HCT116 (cell line): ENCODE measurements at regions not wholly inside any gene's neighbourhood (a gene's known extent, or its start where the extent isn't known, plus 50 kb on each side); places are given as distances from the start of the nearest gene placed in this dataset.

ENCODE experiments used
- ATAC-seq: fragments of 200-7000 bp; cut with Tn5 transposase; 2 replicates; pipeline ENCODE4 v1.9.1; 2020; ENCODE audit warnings: mild to moderate bottlenecking, moderate library complexity
- BruUV-seq: library from RNA; stranded (reverse); fragments of 400-500 nt; replicated peaks from 2 replicates; lab custom pipeline; 2021; lab: Mats Ljungman, UMichigan
- CTCF ChIA-PET: fragments of 300-600 bp; sonication (Branson Sonifier 250); formaldehyde crosslinking; loops from one replicate; lab custom pipeline; 2021; ENCODE audit warnings: antibody characterized with exemption; lab: Charles Lee
- POLR2A ChIA-PET: fragments of 300-600, 350-600 bp; sonication (Branson Sonifier 250); formaldehyde crosslinking; loops from one replicate; lab custom pipeline; 2021; ENCODE audit warnings: antibody characterized with exemption; lab: Charles Lee
- RAD21 ChIA-PET, 2 experiments: fragments of 300-600 bp; sonication (Branson Sonifier 250); formaldehyde crosslinking; loops; one replicate each; lab custom pipeline; 2023; ENCODE audit warnings: low total read pairs in 2 of 2; ENCODE audit not compliant: uncharacterized antibody in 2 of 2, unreplicated experiment in 2 of 2, low non-redundant PET in 1 of 2; lab: Charles Lee
- DNase-seq: peaks from one replicate; pipeline ENCODE4 v3.0.0-alpha.2; 2010; ENCODE audit warnings: low read depth, low spot score
- H2AFZ ChIP-seq: fragments of 200-600 bp; shearing (Covaris generic), sonication (generic); 2 replicates; pipeline ENCODE4 v1.6.1; 2017; ENCODE audit warnings: low read depth, mixed run types, mixed read lengths, antibody characterized with exemption, low read length; ENCODE audit not compliant: poor library complexity, severe bottlenecking
- H3K27ac ChIP-seq: 2 replicates; pipeline ENCODE4 v1.5.1; 2012; ENCODE audit warnings: low read depth, low read length
- H3K27me3 ChIP-seq: fragments of 200-600 bp; sonication (generic); 2 replicates; pipeline ENCODE4 v1.6.1; 2016; ENCODE audit warnings: mixed run types, low read length, mixed read lengths; ENCODE audit not compliant: insufficient read depth
- H3K36me3 ChIP-seq, 2 experiments: fragments of 200-500 bp in 1 of 2; fragments of 200-600 bp in 1 of 2; sonication (Bioruptor generic) in 1 of 2; sonication (generic) in 1 of 2; 2 replicates each; pipeline versions ENCODE4 v1.5.1 to v1.6.1; 2014 to 2016; ENCODE audit warnings: low read length in 2 of 2, inconsistent platforms in 1 of 2, mixed read lengths in 1 of 2, mixed run types in 1 of 2; ENCODE audit not compliant: insufficient read depth in 2 of 2, control insufficient read depth in 1 of 2
- H3K4me1 ChIP-seq, 2 experiments: fragments of 200-600 bp in 1 of 2; sonication (generic) in 1 of 2; 2 replicates each; pipeline versions ENCODE4 v1.5.1 to v1.6.1; 2012 to 2017; ENCODE audit warnings: low read length in 2 of 2, inconsistent platforms in 1 of 2, mild to moderate bottlenecking in 1 of 2, mixed read lengths in 1 of 2, mixed run types in 1 of 2, moderate library complexity in 1 of 2; ENCODE audit not compliant: insufficient read depth in 2 of 2, control insufficient read depth in 1 of 2
- H3K4me2 ChIP-seq: fragments of 200-600 bp; sonication (generic); 2 replicates; pipeline ENCODE4 v1.6.1; 2017; ENCODE audit warnings: mixed run types, low read length, mixed read lengths
- H3K4me3 ChIP-seq, 2 experiments: fragments of 200-600 bp in 1 of 2; sonication (generic) in 1 of 2; replicated peaks in 1 of 2; 2 replicates each; pipeline ENCODE4 v1.5.1; 2011 to 2016; ENCODE audit warnings: low read length in 2 of 2, control low read depth in 1 of 2, low read depth in 1 of 2, mild to moderate bottlenecking in 1 of 2, mixed read lengths in 1 of 2, mixed run types in 1 of 2
- H3K79me2 ChIP-seq: fragments of 200-600 bp; sonication (generic); 2 replicates; pipeline ENCODE4 v1.6.1; 2017; ENCODE audit warnings: mild to moderate bottlenecking, mixed run types, low read length, moderate library complexity, mixed read lengths; ENCODE audit not compliant: insufficient read depth
- H3K9ac ChIP-seq: fragments of 200-600 bp; sonication (generic); 2 replicates; pipeline ENCODE4 v1.6.1; 2016; ENCODE audit warnings: low read length, mixed read lengths
- H3K9me2 ChIP-seq: fragments of 200-600 bp; sonication (generic), shearing (Covaris generic); 2 replicates; pipeline ENCODE4 v1.6.1; 2017; ENCODE audit warnings: mixed run types, mild to moderate bottlenecking, moderate library complexity; ENCODE audit not compliant: insufficient read depth
- H3K9me3 ChIP-seq, 2 experiments: fragments of 200-500 bp in 1 of 2; fragments of 200-600 bp in 1 of 2; sonication (Bioruptor generic) in 1 of 2; sonication (generic) in 1 of 2; 2 replicates each; pipeline ENCODE4 v1.6.1; 2014 to 2017; ENCODE audit warnings: low read length in 2 of 2, mixed read lengths in 2 of 2, inconsistent platforms in 1 of 2, low read depth in 1 of 2, mild to moderate bottlenecking in 1 of 2, mixed run types in 1 of 2, moderate library complexity in 1 of 2; ENCODE audit not compliant: control insufficient read depth in 1 of 2, insufficient read depth in 1 of 2
- H4K20me1 ChIP-seq: fragments of 200-600 bp; sonication (generic), shearing (Covaris generic); 2 replicates; pipeline ENCODE4 v1.6.1; 2017; ENCODE audit warnings: mixed run types, mild to moderate bottlenecking, moderate library complexity; ENCODE audit not compliant: insufficient read depth
- CEBPB ChIP-seq: IDR thresholded peaks from 2 replicates; pipeline ENCODE4 v1.6.1; 2012; ENCODE audit warnings: low read depth
- CTCF ChIP-seq, 3 experiments: fragments of 200-600 bp in 1 of 3; sonication (generic) in 1 of 3; IDR thresholded peaks in 2 of 3; conservative IDR thresholded peaks in 1 of 3; 2 replicates each; pipeline ENCODE4 v1.5.1; 2012 to 2017; ENCODE audit warnings: low read depth in 2 of 3, low read length in 2 of 3, antibody characterized with exemption in 1 of 3, borderline replicate concordance in 1 of 3, control low read depth in 1 of 3, mild to moderate bottlenecking in 1 of 3, mixed read lengths in 1 of 3, mixed run types in 1 of 3, moderate library complexity in 1 of 3; ENCODE audit not compliant: insufficient read depth in 1 of 3
- EGR1 ChIP-seq: IDR thresholded peaks from 2 replicates; pipeline ENCODE4 v1.6.1; 2012; ENCODE audit warnings: low read depth
- EZH2 ChIP-seq: fragments of 200-600 bp; sonication (generic); IDR thresholded peaks from 2 replicates; pipeline ENCODE4 v1.6.1; 2017; ENCODE audit warnings: antibody characterized with exemption, mixed run types
- EZH2phosphoT487 ChIP-seq: fragments of 200-600 bp; IDR thresholded peaks from 2 replicates; pipeline ENCODE4 v1.6.1; 2018; ENCODE audit warnings: antibody characterized with exemption, borderline replicate concordance
- FOSL1 ChIP-seq: IDR thresholded peaks from 2 replicates; pipeline ENCODE4 v1.6.1; 2012; ENCODE audit warnings: low read depth
- POLR2A ChIP-seq: IDR thresholded peaks from 2 replicates; pipeline ENCODE4 v1.7.0; 2011; ENCODE audit warnings: borderline replicate concordance; ENCODE audit not compliant: insufficient read depth, insufficient read length; ENCODE audit errors: extremely low read depth
- POLR2AphosphoS5 ChIP-seq: IDR thresholded peaks from 2 replicates; pipeline ENCODE4 v1.6.1; 2011; ENCODE audit warnings: mild to moderate bottlenecking, low read depth, low read length, moderate library complexity
- SIN3A ChIP-seq: IDR thresholded peaks from 2 replicates; pipeline ENCODE4 v1.6.1; 2012; ENCODE audit warnings: low read depth
- SP1 ChIP-seq: IDR thresholded peaks from 2 replicates; pipeline ENCODE4 v1.6.1; 2012; ENCODE audit warnings: low read depth
- SRF ChIP-seq: IDR thresholded peaks from 2 replicates; pipeline ENCODE4 v1.6.1; 2012; ENCODE audit warnings: low read depth
- TCF7L2 ChIP-seq: IDR thresholded peaks from 2 replicates; pipeline ENCODE4 v1.7.0; 2011; ENCODE audit warnings: borderline replicate concordance, inconsistent platforms; ENCODE audit not compliant: insufficient read depth, insufficient read length; ENCODE audit errors: extremely low read depth
- ZFX ChIP-seq: fragments of 450-650 bp; IDR thresholded peaks from 2 replicates; pipeline ENCODE4 v1.6.1; 2017
- ZNF274 ChIP-seq: fragments of 200-500 bp; sonication (Bioruptor generic); IDR thresholded peaks from 2 replicates; pipeline ENCODE4 v1.6.1; 2014; ENCODE audit warnings: mild to moderate bottlenecking, low read depth, low read length, inconsistent platforms
- intact Hi-C: fragments of 100-400 bp; cut with micrococcal nuclease; formaldehyde crosslinking; loops from 2 replicates; pipeline ENCODE4 v1.10.0; 2022
- TF ChIP-seq, protein P1 (sequence below): IDR thresholded peaks from 2 replicates; pipeline ENCODE4 v1.6.1; 2012
- TF ChIP-seq, protein P2 (sequence below): IDR thresholded peaks from 2 replicates; pipeline ENCODE4 v1.6.1; 2012; ENCODE audit warnings: low read depth

GRCh38 chr13:82216165-82216564 lies 1666.1 kb downstream of the SLITRK1 start:
- intact Hi-C loops, result no loop called here
- Histone ChIP-seq H3K9me3 (peaks cover 7 to 18% of the 10 kb centered on the region in 2 experiments; a peak in 1 of 4 replicates), H2AFZ (no peak overlapping the region), H3K4me1 (no peaks in the 10 kb centered on the region)
- RAD21 ChIA-PET, result no interaction called here
- TF ChIP-seq FOSL1 (no peak), POLR2A (no peak), POLR2AphosphoS5 (no peak), ZNF274 (no peak), ZFX (no peak), EGR1 (no peak), SRF (no peak), TCF7L2 (no peak), EZH2 (no peak), SIN3A (no peak), SP1 (no peak), CEBPB (no peak), CTCF (IDR thresholded peaks at IDR 0.05 in 2 of 3, conservative IDR thresholded peaks at IDR 0.05 in 1 of 3; ENCODE audit: borderline replicate concordance in 1 of 3, insufficient read depth in 1 of 3, low read depth in 2 of 3, low read length in 2 of 3) (no peak), EZH2phosphoT487 (no peak)
- TF ChIP-seq, protein P1, sequence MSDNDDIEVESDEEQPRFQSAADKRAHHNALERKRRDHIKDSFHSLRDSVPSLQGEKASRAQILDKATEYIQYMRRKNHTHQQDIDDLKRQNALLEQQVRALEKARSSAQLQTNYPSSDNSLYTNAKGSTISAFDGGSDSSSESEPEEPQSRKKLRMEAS, result no peak
- TF ChIP-seq, protein P2, sequence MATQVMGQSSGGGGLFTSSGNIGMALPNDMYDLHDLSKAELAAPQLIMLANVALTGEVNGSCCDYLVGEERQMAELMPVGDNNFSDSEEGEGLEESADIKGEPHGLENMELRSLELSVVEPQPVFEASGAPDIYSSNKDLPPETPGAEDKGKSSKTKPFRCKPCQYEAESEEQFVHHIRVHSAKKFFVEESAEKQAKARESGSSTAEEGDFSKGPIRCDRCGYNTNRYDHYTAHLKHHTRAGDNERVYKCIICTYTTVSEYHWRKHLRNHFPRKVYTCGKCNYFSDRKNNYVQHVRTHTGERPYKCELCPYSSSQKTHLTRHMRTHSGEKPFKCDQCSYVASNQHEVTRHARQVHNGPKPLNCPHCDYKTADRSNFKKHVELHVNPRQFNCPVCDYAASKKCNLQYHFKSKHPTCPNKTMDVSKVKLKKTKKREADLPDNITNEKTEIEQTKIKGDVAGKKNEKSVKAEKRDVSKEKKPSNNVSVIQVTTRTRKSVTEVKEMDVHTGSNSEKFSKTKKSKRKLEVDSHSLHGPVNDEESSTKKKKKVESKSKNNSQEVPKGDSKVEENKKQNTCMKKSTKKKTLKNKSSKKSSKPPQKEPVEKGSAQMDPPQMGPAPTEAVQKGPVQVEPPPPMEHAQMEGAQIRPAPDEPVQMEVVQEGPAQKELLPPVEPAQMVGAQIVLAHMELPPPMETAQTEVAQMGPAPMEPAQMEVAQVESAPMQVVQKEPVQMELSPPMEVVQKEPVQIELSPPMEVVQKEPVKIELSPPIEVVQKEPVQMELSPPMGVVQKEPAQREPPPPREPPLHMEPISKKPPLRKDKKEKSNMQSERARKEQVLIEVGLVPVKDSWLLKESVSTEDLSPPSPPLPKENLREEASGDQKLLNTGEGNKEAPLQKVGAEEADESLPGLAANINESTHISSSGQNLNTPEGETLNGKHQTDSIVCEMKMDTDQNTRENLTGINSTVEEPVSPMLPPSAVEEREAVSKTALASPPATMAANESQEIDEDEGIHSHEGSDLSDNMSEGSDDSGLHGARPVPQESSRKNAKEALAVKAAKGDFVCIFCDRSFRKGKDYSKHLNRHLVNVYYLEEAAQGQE, result no peak
- TF ChIP-seq, all 23 proteins: peak for 0
- H3K9ac ChIP-seq, result no peak overlapping the region
- DNase-seq (no peak), ATAC-seq (no peak)
- no peaks in the 10 kb centered on the region for H4K20me1 ChIP-seq
- BruUV-seq, result no TSS peak
- ChIA-PET POLR2A (no interaction called here), CTCF (no interaction called here)
- no peaks in the 10 kb centered on the region for H3K27me3 ChIP-seq
- no peaks in the 10 kb centered on the region for H3K9me2 ChIP-seq
- no peak overlapping the region for H3K27ac ChIP-seq
- H3K4me3 ChIP-seq, result no peak overlapping the region
- no peaks in the 10 kb centered on the region for H3K79me2 ChIP-seq
- H3K36me3 ChIP-seq, result no peaks in the 10 kb centered on the region
- no peak overlapping the region for H3K4me2 ChIP-seq
